H9 (cell line): ENCODE measurements at regions not wholly inside any gene's neighbourhood (a gene's known extent, or its start where the extent isn't known, plus 50 kb on each side); places are given as distances from the start of the nearest gene placed in this dataset.

Source experiments
- DNase-seq: peaks from one replicate; pipeline ENCODE4 v3.0.0-alpha.2; 2017
- H2AFZ ChIP-seq: one replicate; pipeline ENCODE4 v1.6.1; 2013; ENCODE audit warnings: mild to moderate bottlenecking, low read length, control low read depth, moderate library complexity
- H2AK5ac ChIP-seq: 2 replicates; pipeline ENCODE4 v1.6.1; 2013; ENCODE audit warnings: low read length, control low read depth, mixed read lengths; ENCODE audit not compliant: insufficient read length
- H2BK120ac ChIP-seq: one replicate; pipeline ENCODE4 v1.6.1; 2013; ENCODE audit warnings: low read depth, mild to moderate bottlenecking, low read length, control low read depth, inconsistent platforms; ENCODE audit not compliant: poor library complexity, severe bottlenecking
- H2BK12ac ChIP-seq: 2 replicates; pipeline ENCODE4 v1.6.1; 2013; ENCODE audit warnings: low read length, control low read depth, mixed read lengths, low read depth; ENCODE audit not compliant: insufficient read length
- H2BK15ac ChIP-seq: 2 replicates; pipeline ENCODE4 v1.6.1; 2013; ENCODE audit warnings: low read depth, low read length, control low read depth
- H2BK20ac ChIP-seq: one replicate; pipeline ENCODE4 v1.6.1; 2013; ENCODE audit warnings: low read depth, mild to moderate bottlenecking, low read length, control low read depth, inconsistent platforms; ENCODE audit not compliant: poor library complexity, severe bottlenecking
- H2BK5ac ChIP-seq: 2 replicates; pipeline ENCODE4 v1.6.1; 2013; ENCODE audit warnings: low read length, control low read depth, mixed read lengths; ENCODE audit not compliant: insufficient read length
- H3K14ac ChIP-seq: 2 replicates; pipeline ENCODE4 v1.6.1; 2013; ENCODE audit warnings: low read length, control low read depth; ENCODE audit not compliant: insufficient read depth
- H3K18ac ChIP-seq: 2 replicates; pipeline ENCODE4 v1.6.1; 2013; ENCODE audit warnings: low read depth, mild to moderate bottlenecking, mixed read lengths, low read length, control low read depth; ENCODE audit not compliant: insufficient read length
- H3K23ac ChIP-seq: 2 replicates; pipeline ENCODE4 v1.6.1; 2013; ENCODE audit warnings: low read length, control low read depth, mixed read lengths, low read depth; ENCODE audit not compliant: insufficient read length
- H3K23me2 ChIP-seq: 2 replicates; pipeline ENCODE4 v1.6.1; 2013; ENCODE audit warnings: low read depth, mild to moderate bottlenecking, mixed read lengths, low read length, control low read depth; ENCODE audit not compliant: insufficient read length, poor library complexity, severe bottlenecking
- H3K27ac ChIP-seq: 2 replicates; pipeline ENCODE4 v1.5.1; 2013; ENCODE audit warnings: low read length, control low read depth, mixed read lengths, low read depth; ENCODE audit not compliant: insufficient read length
- H3K27me3 ChIP-seq: 2 replicates; pipeline ENCODE4 v1.6.1; 2013; ENCODE audit warnings: low read length, control low read depth, inconsistent platforms; ENCODE audit not compliant: insufficient read depth
- H3K4ac ChIP-seq: 2 replicates; pipeline ENCODE4 v1.6.1; 2013; ENCODE audit warnings: low read depth, mild to moderate bottlenecking, control low read depth, inconsistent platforms, low read length, moderate library complexity
- H3K4me1 ChIP-seq: 2 replicates; pipeline ENCODE4 v1.6.1; 2013; ENCODE audit warnings: low read length, control low read depth, inconsistent platforms; ENCODE audit not compliant: insufficient read depth
- H3K4me2 ChIP-seq: 2 replicates; pipeline ENCODE4 v1.6.1; 2013; ENCODE audit warnings: low read length, control low read depth, mixed read lengths; ENCODE audit not compliant: insufficient read length, insufficient read depth
- H3K56ac ChIP-seq: 2 replicates; pipeline ENCODE4 v1.6.1; 2013; ENCODE audit warnings: low read depth, mild to moderate bottlenecking, mixed read lengths, low read length, control low read depth; ENCODE audit not compliant: insufficient read length
- H3K79me1 ChIP-seq: 2 replicates; pipeline ENCODE4 v1.6.1; 2013; ENCODE audit warnings: low read depth, mild to moderate bottlenecking, moderate library complexity, low read length, control low read depth, inconsistent platforms; ENCODE audit not compliant: insufficient read depth, poor library complexity, severe bottlenecking
- H3K79me2 ChIP-seq: 2 replicates; pipeline ENCODE4 v1.6.1; 2013; ENCODE audit warnings: low read length, control low read depth, inconsistent platforms; ENCODE audit not compliant: insufficient read depth
- H3K9ac ChIP-seq: 2 replicates; pipeline ENCODE4 v1.6.1; 2013; ENCODE audit warnings: low read length, control low read depth, mixed read lengths; ENCODE audit not compliant: insufficient read length; ENCODE audit errors: extremely low read depth
- H3K9me3 ChIP-seq: one replicate; pipeline ENCODE4 v1.6.1; 2013; ENCODE audit warnings: low read depth, low read length, inconsistent platforms; ENCODE audit not compliant: control insufficient read depth
- H3T11ph ChIP-seq: one replicate; pipeline ENCODE4 v1.6.1; 2013; ENCODE audit warnings: mild to moderate bottlenecking, low read length, control low read depth, inconsistent platforms
- H4K20me1 ChIP-seq: one replicate; pipeline ENCODE4 v1.6.1; 2013; ENCODE audit not compliant: control insufficient read depth, insufficient read length, insufficient read depth
- H4K5ac ChIP-seq: 2 replicates; pipeline ENCODE4 v1.6.1; 2013; ENCODE audit warnings: low read depth, mild to moderate bottlenecking, mixed read lengths, low read length, control low read depth; ENCODE audit not compliant: insufficient read length
- H4K8ac ChIP-seq: replicated peaks from 2 replicates; pipeline ENCODE4 v1.6.1; 2013; ENCODE audit warnings: low read length, control low read depth, mixed read lengths, low read depth; ENCODE audit not compliant: insufficient read length
- H4K91ac ChIP-seq: 2 replicates; pipeline ENCODE4 v1.6.1; 2013; ENCODE audit warnings: low read depth, mild to moderate bottlenecking, moderate library complexity, mixed read lengths, low read length, control low read depth; ENCODE audit not compliant: insufficient read length
- H3K27ac Mint-ChIP-seq, 3 experiments: 2 replicates in 2 of 3; 3 replicates in 1 of 3; pipeline ENCODE4 v1.8.0; 2020 to 2021; ENCODE audit warnings: mixed read lengths in 3 of 3, mild to moderate bottlenecking in 1 of 3, moderate library complexity in 1 of 3
- H3K27me3 Mint-ChIP-seq: 2 replicates; pipeline ENCODE4 v1.8.0; 2021; ENCODE audit warnings: low read depth, mild to moderate bottlenecking, moderate library complexity, mixed read lengths
- H3K36me3 Mint-ChIP-seq, 3 experiments: 2 replicates in 2 of 3; 3 replicates in 1 of 3; pipeline ENCODE4 v1.8.0; 2020 to 2021; ENCODE audit warnings: low read depth in 3 of 3, mixed read lengths in 3 of 3; ENCODE audit not compliant: insufficient read depth in 1 of 3
- H3K4me1 Mint-ChIP-seq, 2 experiments: 2 replicates each; pipeline ENCODE4 v1.8.0; 2020; ENCODE audit warnings: mixed read lengths in 2 of 2
- H3K4me3 Mint-ChIP-seq, 2 experiments: 2 replicates in 1 of 2; 3 replicates in 1 of 2; pipeline ENCODE4 v1.8.0; 2020 to 2021; ENCODE audit warnings: mild to moderate bottlenecking in 2 of 2, mixed read lengths in 2 of 2, moderate library complexity in 1 of 2
- H3K9me3 Mint-ChIP-seq, 2 experiments: 2 replicates in 1 of 2; 3 replicates in 1 of 2; pipeline ENCODE4 v1.8.0; 2020; ENCODE audit warnings: mild to moderate bottlenecking in 2 of 2, mixed read lengths in 2 of 2, moderate library complexity in 1 of 2
- CTCF ChIP-seq: fragments of 200-600 bp; sonication (generic); conservative IDR thresholded peaks from 3 replicates; pipeline ENCODE4 v1.8.0; 2021; ENCODE audit warnings: antibody characterized with exemption, mild to moderate bottlenecking

GRCh38 chr7:46072722-46073121, 151.7 kb upstream of the IGFBP3 start:
- Histone ChIP-seq H3K79me1 (no peaks in the 10 kb centered on the region), H3K23me2 (no peaks in the 10 kb centered on the region), H2BK120ac (no peak overlapping the region), H3K18ac (no peak overlapping the region), H3K4me2 (no peak overlapping the region), H3K27me3 (no peaks in the 10 kb centered on the region; the same call in 1 of the 2 replicates), H3K23ac (no peak overlapping the region), H3K56ac (no peak overlapping the region), H2BK12ac (no peak overlapping the region), H2BK15ac (no peak overlapping the region), H2AK5ac (no peak overlapping the region), H2AFZ (no peak overlapping the region), H4K8ac (no peak overlapping the region), H3K4me1 (no peaks in the 10 kb centered on the region; the same call in 1 of the 2 replicates), H4K5ac (no peak overlapping the region), H2BK20ac (no peak overlapping the region), H4K20me1 (no peaks in the 10 kb centered on the region), H3K14ac (no peak overlapping the region), H3K4ac (no peak overlapping the region), H2BK5ac (no peak overlapping the region), H4K91ac (no peak overlapping the region), H3T11ph (no peak overlapping the region), H3K27ac (no peak overlapping the region), H3K79me2 (no peaks in the 10 kb centered on the region), H3K9ac (no peak overlapping the region), H3K9me3 (no peaks in the 10 kb centered on the region)
- Mint-ChIP-seq H3K4me3 (no peak overlapping the region), H3K27me3 (no peaks in the 10 kb centered on the region), H3K36me3 (no peaks in the 10 kb centered on the region), H3K9me3 (no peaks in the 10 kb centered on the region), H3K4me1 (0 out of 4 replicates have a peak, but pooled peaks cover 0 to 6% of the 10 kb centered on the region in 2 experiments), H3K27ac (no peak overlapping the region)
- no peak for DNase-seq
- TF ChIP-seq CTCF = no peak
